Esophagus squamous epithelium (tissue), 5 donors: ENCODE measurements at regions not wholly inside any gene's neighbourhood (a gene's known extent, or its start where the extent isn't known, plus 50 kb on each side); places are given as distances from the start of the nearest gene placed in this dataset.

Experiments used
- DNase-seq: peaks from one replicate; lab custom pipeline; 2025; lab: John Stamatoyannopoulos, UW
- H3K27ac ChIP-seq, 4 donors: fragments of 200-600 bp; sonication (generic); one replicate each; pipeline ENCODE4 v1.5.1; 2016 to 2019; ENCODE audit warnings: mild to moderate bottlenecking in 1 of 4
- H3K27me3 ChIP-seq, 4 donors: fragments of 200-600 bp; sonication (generic); 1 replicate in 3 of 4; 2 replicates in 1 of 4; pipeline versions ENCODE4 v1.5.1 to v1.6.0; 2017 to 2021; ENCODE audit warnings: antibody characterized with exemption in 1 of 4
- H3K36me3 ChIP-seq, 3 donors: fragments of 200-600 bp; sonication (generic); one replicate each; pipeline ENCODE4 v1.5.1; 2016 to 2019
- H3K4me1 ChIP-seq, 3 donors: fragments of 200-600 bp; sonication (generic); one replicate each; pipeline ENCODE4 v1.5.1; 2017 to 2019
- H3K4me3 ChIP-seq, 4 donors: fragments of 200-600 bp; sonication (generic); 1 replicate in 3 of 4; 2 replicates in 1 of 4; pipeline ENCODE4 v1.5.1; 2016 to 2019; ENCODE audit warnings: mild to moderate bottlenecking in 2 of 4, moderate library complexity in 1 of 4
- H3K9me3 ChIP-seq, 3 donors: fragments of 200-600 bp; sonication (generic); one replicate each; pipeline ENCODE4 v1.5.1; 2016 to 2019
- POLR2A ChIP-seq, 4 donors: fragments of 450-650 bp; IDR thresholded peaks; one replicate each; pipeline ENCODE4 v1.6.1; 2017; ENCODE audit warnings: antibody characterized with exemption in 4 of 4, mild to moderate bottlenecking in 4 of 4, moderate library complexity in 3 of 4
- WGBS, 2 donors: methylation state at CpG; one replicate each; pipeline ENCODE4 v1.1.5; 2018; 5-methylcytosine and 5-hydroxymethylcytosine counted together
- intact Hi-C: fragments of 100-400 bp; cut with DNase I; formaldehyde crosslinking; loops from one replicate; pipeline ENCODE4 v1.15.0; 2022
- TF ChIP-seq, protein P1 (sequence below), 6 experiments: fragments of 450-650 bp in 4 of 6; fragments of 200-600 bp in 2 of 6; sonication (generic) in 2 of 6; IDR thresholded peaks; one replicate each; pipeline ENCODE4 v1.5.1; 2016 to 2019; ENCODE audit warnings: antibody characterized with exemption in 6 of 6, mild to moderate bottlenecking in 4 of 6, moderate library complexity in 4 of 6
- donor health status: DM: yes; HTN: yes; CAD: no.

DNA sequence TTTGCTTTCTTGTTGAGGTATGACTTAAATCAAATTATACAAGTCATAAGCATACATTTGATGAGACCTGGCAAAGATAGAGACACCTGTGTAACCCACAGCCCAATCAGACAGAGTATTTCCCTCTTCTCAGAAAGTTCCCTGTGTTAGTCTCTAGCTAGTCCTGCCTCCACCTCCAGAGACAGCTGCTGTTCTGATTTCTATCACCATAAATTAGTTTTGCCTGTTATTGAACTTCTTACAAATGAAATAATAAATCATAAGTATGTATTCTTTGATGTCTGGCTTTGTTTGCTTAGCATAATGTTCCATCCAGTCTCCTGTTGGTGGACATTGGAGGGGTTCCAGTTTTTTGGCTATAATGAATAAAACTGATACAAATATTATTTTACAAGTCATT lies 194.5 kb downstream of the ICE1 start:
- Histone ChIP-seq H3K36me3 (no peaks in the 10 kb centered on the region), H3K9me3 (no peaks in the 10 kb centered on the region), H3K27me3 (no peaks in the 10 kb centered on the region), H3K4me1 (peaks cover 0 to 3% (median 0%) of the 10 kb centered on the region in 3 donors), H3K4me3 (no peak overlapping the region), H3K27ac (no peak overlapping the region)
- TF ChIP-seq, protein P1, sequence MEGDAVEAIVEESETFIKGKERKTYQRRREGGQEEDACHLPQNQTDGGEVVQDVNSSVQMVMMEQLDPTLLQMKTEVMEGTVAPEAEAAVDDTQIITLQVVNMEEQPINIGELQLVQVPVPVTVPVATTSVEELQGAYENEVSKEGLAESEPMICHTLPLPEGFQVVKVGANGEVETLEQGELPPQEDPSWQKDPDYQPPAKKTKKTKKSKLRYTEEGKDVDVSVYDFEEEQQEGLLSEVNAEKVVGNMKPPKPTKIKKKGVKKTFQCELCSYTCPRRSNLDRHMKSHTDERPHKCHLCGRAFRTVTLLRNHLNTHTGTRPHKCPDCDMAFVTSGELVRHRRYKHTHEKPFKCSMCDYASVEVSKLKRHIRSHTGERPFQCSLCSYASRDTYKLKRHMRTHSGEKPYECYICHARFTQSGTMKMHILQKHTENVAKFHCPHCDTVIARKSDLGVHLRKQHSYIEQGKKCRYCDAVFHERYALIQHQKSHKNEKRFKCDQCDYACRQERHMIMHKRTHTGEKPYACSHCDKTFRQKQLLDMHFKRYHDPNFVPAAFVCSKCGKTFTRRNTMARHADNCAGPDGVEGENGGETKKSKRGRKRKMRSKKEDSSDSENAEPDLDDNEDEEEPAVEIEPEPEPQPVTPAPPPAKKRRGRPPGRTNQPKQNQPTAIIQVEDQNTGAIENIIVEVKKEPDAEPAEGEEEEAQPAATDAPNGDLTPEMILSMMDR (IDR thresholded peaks at IDR 0.05), result no peak
- TF ChIP-seq POLR2A (IDR thresholded peaks at IDR 0.05), result no peak
- no peak for DNase-seq
- intact Hi-C loops, result no loop called here

DNA sequence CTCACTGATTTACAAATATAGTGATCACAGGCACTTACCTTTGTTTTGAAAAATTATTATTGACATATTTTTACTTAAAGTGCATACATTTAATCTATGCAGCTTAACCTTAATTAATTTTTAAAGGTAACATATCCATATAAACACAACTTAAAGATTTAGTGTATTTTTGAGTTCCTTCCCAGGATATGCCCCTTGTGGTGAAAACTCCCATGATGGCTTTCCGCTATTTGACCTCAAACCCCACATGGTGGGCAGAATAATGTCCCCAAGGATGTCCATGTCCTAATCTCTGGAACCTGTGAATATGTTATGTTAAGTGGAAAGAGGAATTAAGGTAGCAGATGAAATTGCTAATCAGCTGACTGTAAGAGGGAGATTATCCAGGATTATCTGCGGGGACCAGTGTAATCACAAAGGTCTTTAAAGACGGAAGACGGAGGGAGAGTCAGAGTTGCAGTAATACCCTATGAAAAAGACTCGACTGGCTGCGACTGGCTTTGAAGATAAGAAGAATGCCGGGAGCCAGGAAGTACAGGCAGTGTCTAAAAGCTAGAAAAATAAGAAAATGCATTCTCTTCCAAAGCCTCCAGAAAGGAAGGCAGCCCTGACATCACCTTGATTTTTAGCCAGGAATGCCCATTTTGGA lies 193.9 kb downstream of the ICE1 start:
- intact Hi-C loops, result no loop called here
- no peak overlapping the region for H3K4me3 ChIP-seq
- TF ChIP-seq, protein P1 (IDR thresholded peaks at IDR 0.05), result no peak
- TF ChIP-seq POLR2A (IDR thresholded peaks at IDR 0.05), result no peak
- peaks cover 0 to 3% (median 0%) of the 10 kb centered on the region in 3 donors for H3K4me1 ChIP-seq
- H3K36me3 ChIP-seq, result no peaks in the 10 kb centered on the region
- no peaks in the 10 kb centered on the region for H3K27me3 ChIP-seq
- 31 to 33% methylated on average over 7 of the region's 7 CpGs for WGBS, 2 donors
- no peaks in the 10 kb centered on the region for H3K9me3 ChIP-seq
- no peak overlapping the region for H3K27ac ChIP-seq
- DNase-seq, result no peak

DNA sequence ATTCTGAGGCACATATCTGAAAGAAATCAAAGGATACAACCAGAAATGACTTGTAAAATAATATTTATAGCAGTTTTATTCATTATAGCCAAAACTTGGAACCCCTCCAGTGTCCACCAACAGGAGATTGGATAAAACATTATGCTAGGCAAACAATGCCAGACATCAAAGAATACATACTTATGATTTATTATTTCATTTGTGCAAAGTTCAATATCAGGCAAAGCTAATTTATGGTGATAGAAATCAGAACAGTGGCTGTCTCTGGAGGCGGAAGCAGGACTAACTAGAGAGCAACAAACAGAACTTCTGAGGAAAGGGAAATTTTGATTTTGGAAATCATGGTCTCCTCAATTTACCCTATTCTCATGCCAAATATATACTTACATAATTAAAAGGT lies 193.1 kb downstream of the ICE1 start:
- Histone ChIP-seq H3K27ac (no peak overlapping the region), H3K4me1 (peaks cover 0 to 3% (median 0%) of the 10 kb centered on the region in 3 donors), H3K36me3 (no peaks in the 10 kb centered on the region), H3K27me3 (no peaks in the 10 kb centered on the region), H3K9me3 (no peaks in the 10 kb centered on the region), H3K4me3 (no peak overlapping the region)
- intact Hi-C loops, result no loop called here
- WGBS, 2 donors, result 36 to 100% methylated on average over 1 of the region's 1 CpG
- TF ChIP-seq, protein P1 (IDR thresholded peaks at IDR 0.05), result no peak
- no peak for TF ChIP-seq POLR2A (IDR thresholded peaks at IDR 0.05)
- DNase-seq, result no peak

- no peak for DNase-seq
- H3K9me3 ChIP-seq, result no peaks in the 10 kb centered on the region
- no peak overlapping the region for H3K4me3 ChIP-seq
- no peaks in the 10 kb centered on the region for H3K36me3 ChIP-seq
- intact Hi-C loops, result no loop called here
- 61 to 62% methylated on average over 5 to 6 of the region's 6 CpGs for WGBS, 2 donors
- no peak for TF ChIP-seq POLR2A (IDR thresholded peaks at IDR 0.05)
- TF ChIP-seq, protein P1 (IDR thresholded peaks at IDR 0.05), result no peak
- peaks cover 0 to 3% (median 0%) of the 10 kb centered on the region in 3 donors for H3K4me1 ChIP-seq
- H3K27ac ChIP-seq, result no peak overlapping the region
- H3K27me3 ChIP-seq, result no peaks in the 10 kb centered on the region
Measured at GRCh38 chr5:5613261-5613990, 190.9 kb downstream of the ICE1 start.

DNA sequence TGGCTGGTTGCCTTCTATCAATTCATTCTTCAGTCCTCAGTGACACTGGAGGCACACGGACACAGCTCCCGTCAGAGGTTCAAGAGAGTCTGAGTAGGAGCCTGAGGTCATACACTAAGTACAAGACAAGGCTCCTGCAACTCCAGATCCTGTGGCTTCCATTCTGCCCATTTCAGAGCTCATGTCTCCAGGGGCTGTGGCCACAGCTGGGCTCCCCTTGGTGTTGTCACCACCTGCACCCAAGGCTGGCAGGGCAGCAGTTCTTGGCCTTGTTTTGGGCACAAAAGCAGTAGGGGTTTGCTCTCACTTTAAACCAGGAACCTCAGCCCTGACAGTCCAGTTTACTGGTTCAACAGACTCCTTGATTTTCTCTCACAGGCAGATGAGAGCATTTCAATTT lies 189.6 kb downstream of the ICE1 start:
- H3K4me1 ChIP-seq, result peaks cover 0 to 3% (median 0%) of the 10 kb centered on the region in 3 donors
- no peak for DNase-seq
- H3K36me3 ChIP-seq, result no peaks in the 10 kb centered on the region
- no peaks in the 10 kb centered on the region for H3K27me3 ChIP-seq
- intact Hi-C loops, result no loop called here
- no peak overlapping the region for H3K4me3 ChIP-seq
- H3K27ac ChIP-seq, result no peak overlapping the region
- TF ChIP-seq, protein P1 (IDR thresholded peaks at IDR 0.05), result no peak
- TF ChIP-seq POLR2A (IDR thresholded peaks at IDR 0.05), result no peak
- H3K9me3 ChIP-seq, result no peaks in the 10 kb centered on the region
- WGBS, 2 donors, result 70 to 100% methylated on average over 2 of the region's 2 CpGs
